Left renal pelvis (tissue), 4 donors: ENCODE measurements at regions not wholly inside any gene's neighbourhood (a gene's known extent, or its start where the extent isn't known, plus 50 kb on each side); places are given as distances from the start of the nearest gene placed in this dataset.
"Not testable (repeated sequence)": the region's sequence is repeated elsewhere in the genome, so short reads cannot be mapped to it uniquely, and the experiment has no call there.

ENCODE experiments used
- DNase-seq, 4 donors: peaks; one replicate each; pipeline ENCODE4 v3.0.0-alpha.2; 2013; ENCODE audit warnings: low read depth in 4 of 4, low spot score in 3 of 4

- DNase-seq: no peak
Observed at GRCh38 chr5:57988813-57989212, 471.1 kb downstream of the PLK2 start.

- DNase-seq: no peak
Observed at GRCh38 chr5:57987552-57987951, 472.3 kb downstream of the PLK2 start.

- peak in 3 of 4 donors; percentile 1 to 6 (median 4) for DNase-seq
Observed at GRCh38 chr5:57986761-57987341, 473.0 kb downstream of the PLK2 start.

GRCh38 chr5:57983426-57983825, 476.5 kb downstream of the PLK2 start:
- DNase-seq: no peak

- DNase-seq: no peak
Observed at GRCh38 chr5:57979671-57980070, 480.2 kb downstream of the PLK2 start.

- DNase-seq: no peak
Observed at GRCh38 chr5:57976506-57976905, 483.4 kb downstream of the PLK2 start.

GRCh38 chr5:57972099-57972498, 487.8 kb downstream of the PLK2 start:
- DNase-seq: not testable (repeated sequence)

GRCh38 chr5:57960569-57960968, 478.0 kb upstream of the ACTBL2 start:
- no peak for DNase-seq

GRCh38 chr5:57956636-57957035, 474.0 kb upstream of the ACTBL2 start:
- DNase-seq: no peak

DNA sequence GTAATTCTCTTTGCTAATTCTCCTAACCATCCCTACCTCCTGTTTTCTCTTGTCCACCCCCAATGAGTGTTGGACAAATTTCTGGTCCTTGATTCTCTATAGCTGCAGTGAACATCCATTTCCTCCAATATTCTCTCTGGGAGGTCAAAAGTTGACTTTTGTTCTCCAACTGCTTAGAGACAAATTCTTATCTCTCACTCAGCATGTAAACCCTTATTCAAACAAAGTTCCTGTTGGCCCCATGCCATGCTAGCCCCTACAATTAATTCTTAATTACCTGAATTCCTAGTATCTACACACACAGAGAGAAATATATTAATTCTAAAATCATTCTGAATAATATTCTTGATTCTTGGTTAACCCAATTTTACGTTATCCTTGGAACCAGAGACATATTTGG, 472.9 kb upstream of the ACTBL2 start:
- no peak for DNase-seq

DNA sequence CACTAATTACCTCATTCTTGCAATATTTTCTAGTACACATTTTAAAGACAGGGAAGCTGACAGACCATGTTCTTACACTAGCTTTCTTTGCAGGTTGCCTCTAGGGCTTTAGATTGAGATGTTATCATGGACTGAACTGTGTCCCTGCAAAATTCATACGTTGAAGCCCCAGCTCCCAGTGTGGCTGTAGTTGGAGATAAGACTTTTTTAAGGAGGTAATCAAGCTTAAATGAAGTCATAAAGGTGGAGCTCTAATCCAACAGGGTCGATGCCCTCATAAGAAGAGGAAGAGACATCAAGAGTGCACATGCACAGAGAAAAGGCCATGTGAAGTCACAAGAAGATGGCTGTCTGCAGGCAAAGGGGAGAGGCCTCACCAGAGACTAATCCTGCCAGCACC, 471.2 kb upstream of the ACTBL2 start:
- DNase-seq: no peak

DNA sequence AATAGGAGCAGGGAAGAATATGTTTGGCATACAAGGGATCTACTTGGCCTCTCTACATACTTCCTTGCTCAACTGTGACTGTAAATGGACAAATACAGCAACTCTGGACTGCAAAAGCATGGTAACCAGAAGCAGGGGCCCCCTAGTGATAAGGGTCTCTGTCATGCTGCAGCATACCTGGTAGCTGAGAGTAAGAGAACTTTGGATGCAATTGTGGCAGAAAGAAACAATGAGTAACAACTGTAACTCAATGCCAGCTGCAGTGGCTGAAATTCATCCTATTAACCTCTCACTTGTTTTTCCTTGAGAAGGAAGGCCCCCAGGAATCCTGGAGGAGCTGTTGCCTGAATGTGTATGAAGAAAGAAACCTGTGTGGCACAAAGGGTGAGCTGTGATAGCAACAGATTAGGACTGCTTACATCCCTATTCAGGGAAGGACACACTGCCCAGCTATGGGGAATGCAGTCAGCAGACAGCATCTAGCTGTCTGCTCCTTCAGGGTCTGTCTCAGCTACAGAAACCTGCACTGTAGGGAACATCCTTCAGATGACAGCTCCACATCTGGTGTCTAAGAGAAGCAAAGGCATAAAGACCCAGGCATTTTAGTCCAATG, 468.1 kb upstream of the ACTBL2 start:
- no peak for DNase-seq

GRCh38 chr5:57948091-57948490, 465.5 kb upstream of the ACTBL2 start:
- DNase-seq: no peak

- no peak for DNase-seq
Observed at GRCh38 chr5:57947181-57947580, 464.6 kb upstream of the ACTBL2 start.

DNA sequence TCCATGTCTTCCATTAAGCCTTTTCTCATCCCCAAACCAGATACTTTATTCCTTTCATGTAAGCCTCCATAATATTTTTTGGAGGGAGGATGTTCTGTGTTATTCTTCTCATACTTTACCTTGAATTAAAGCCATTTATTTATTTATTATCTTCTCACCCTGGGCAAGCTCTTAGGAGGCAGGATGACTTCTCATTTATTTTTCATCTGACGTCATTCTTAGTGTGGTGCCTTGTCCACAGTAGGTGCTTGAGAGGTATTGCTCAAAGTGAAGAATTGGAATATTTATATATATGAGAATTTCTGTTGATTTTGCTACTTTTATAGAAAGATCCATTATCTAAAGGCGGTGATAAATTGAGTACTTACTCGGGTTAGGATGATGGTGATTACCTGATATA, 458.3 kb upstream of the ACTBL2 start:
- no peak for DNase-seq

DNA sequence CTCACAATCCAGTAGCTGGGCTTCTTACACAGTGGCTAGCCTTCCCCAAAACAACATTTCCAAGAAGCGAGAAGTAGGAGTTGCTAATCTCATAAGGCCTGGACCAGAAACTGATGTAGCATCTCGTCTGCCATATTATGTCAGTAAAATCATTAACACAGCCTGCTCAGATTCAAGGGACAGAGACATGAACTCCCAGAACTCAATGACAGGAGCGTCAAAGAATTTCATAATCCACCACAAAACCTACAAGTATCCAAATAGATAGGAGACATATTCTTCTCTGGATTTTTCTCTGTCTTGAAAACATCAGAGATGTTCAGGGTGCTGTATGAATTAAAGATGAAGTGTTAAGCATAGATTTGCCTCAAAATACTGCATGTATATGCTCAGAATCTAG, 457.6 kb upstream of the ACTBL2 start:
- DNase-seq: no peak

DNA sequence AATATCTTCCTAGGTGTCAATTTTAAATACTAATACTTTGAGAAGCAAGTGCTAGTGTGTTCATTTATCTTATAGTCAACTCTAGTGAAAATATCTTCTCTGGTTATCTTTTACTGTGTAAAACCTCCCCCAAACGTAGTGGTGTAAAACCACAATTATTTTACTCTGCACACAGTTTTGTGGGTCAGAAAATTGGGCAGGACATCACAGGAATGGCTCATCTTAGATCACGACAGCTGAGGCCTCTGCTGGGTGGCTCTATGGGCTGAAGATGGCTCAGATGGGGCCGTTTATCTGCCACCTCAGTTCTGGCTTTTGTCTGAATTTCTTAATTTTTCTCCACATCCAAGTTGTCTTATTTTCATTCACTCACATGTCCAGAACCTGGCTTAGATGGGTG, 457.2 kb upstream of the ACTBL2 start:
- DNase-seq: no peak

DNA sequence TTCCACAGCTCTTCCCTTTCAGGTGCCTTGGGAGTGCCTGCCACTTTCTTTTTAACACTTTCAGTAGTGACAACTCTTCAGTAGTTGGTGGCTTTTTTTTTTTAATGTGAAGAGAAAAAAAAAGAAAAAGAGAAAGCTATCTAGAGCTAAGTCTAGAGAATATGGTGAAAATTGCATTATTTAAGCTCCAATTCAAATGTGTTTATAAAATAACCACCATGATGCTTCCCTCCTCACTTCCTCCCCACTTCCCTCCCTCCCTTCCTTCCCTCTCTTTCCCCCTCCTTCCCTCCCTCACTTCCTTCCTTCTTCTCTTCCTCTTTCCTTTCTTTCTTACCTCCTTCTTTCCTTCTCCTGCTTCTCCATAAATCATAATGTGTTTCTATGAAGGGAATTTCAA, 456.7 kb upstream of the ACTBL2 start:
- no peak for DNase-seq

DNA sequence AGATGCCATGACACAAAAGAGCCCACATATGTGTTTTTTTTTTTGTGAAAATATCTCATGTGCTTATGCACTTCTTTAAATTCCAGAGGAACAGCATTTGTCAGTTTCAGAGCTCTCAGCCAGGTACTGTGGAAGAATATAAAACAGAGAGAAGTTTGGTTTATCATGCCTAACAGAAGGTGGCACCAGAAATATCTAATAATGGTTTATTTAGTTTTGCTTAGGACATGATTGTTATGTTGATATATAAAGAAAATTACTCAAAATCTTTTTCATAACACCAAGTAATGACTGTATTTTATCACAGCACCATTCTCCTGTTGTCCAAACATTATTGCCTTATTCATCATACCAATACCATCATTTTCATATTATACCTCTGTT, 455.6 kb upstream of the ACTBL2 start:
- DNase-seq: no peak

GRCh38 chr5:57937501-57938173, 455.0 kb upstream of the ACTBL2 start:
- DNase-seq: no peak

DNA sequence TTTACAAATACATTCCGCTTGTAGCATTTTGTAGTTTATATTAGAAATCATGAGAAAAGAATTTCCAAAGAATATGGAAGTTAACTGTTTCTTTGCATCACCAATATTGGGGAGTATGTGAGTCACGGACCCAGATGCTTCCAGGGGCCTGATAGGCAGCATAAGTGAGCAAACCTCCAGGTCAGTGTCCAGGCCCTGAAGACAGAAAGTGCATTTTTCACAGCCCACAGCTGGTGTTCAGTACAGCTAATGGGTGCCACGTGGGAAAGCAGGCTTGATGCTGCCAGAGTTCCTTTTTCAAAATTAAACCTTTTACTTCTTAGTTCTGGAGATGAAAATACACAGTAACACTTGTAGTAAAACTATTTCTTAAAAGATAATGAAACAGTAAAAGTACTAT, 454.4 kb upstream of the ACTBL2 start:
- no peak for DNase-seq

GRCh38 chr5:57932761-57933160, 450.1 kb upstream of the ACTBL2 start:
- no peak for DNase-seq
